ENCODE measurements at regions not wholly inside any gene's neighbourhood (a gene's known extent, or its start where the extent isn't known, plus 50 kb on each side); places are given as distances from the start of the nearest gene placed in this dataset.

DNA sequence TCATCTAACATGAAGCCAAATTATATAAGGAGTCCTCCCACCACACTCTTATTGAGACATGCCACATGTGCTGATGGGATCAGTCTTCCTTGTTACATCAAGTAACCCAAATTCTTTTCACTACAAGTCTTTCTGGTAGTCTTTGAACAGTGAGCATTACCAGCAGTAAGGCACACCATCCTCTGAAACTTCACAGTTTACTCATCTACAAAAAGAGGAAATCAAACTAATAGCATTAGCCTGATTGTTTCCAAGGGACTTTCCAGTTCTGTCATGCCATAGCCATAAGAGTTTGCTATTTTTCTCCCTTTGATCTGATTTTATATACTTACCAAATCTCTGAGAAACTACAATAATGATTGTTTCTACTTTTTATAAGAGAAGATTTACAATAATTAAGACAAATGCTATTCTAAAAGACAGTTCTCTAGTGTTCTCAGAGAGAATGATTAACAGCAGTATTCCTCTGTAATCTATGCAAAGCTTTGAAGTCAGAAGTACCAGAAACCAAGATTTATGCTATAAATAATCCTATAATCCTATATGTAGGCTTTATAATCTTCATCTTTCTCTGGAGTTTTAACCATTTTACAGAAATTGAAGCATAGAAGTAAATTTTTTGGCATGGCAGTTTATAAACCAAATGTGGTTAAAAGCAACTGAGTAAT, 166.2 kb upstream of the ACO1 start:
- POLR2A ChIA-PET = no interaction called here
- no peak for TF ChIP-seq ZSCAN23 (tag by site-specific recombination; IDR thresholded peaks at IDR 0.05)
- TF ChIP-seq REPIN1 (tag by site-specific recombination; IDR thresholded peaks at IDR 0.05; ENCODE audit: low read depth) = no peak
- TF ChIP-seq FEZF1 (tag by site-specific recombination; IDR thresholded peaks at IDR 0.05) = no peak
- no peak for TF ChIP-seq ZBTB20 (tag by site-specific recombination; IDR thresholded peaks at IDR 0.05)
- no peak for TF ChIP-seq ZNF792 (tag by site-specific recombination; IDR thresholded peaks at IDR 0.05)
- no peak for TF ChIP-seq ZNF112 (tag by site-specific recombination; IDR thresholded peaks at IDR 0.05)
- TF ChIP-seq ZNF560 (tag by site-specific recombination; IDR thresholded peaks at IDR 0.05; ENCODE audit: borderline replicate concordance) = no peak
- H3K27ac ChIP-seq (ENCODE audit: extremely low read depth, low read depth, low read length) = no peak overlapping the region
- no peak overlapping the region for H3K4me3 ChIP-seq (ENCODE audit: low read depth, low read length)
- CTCF ChIA-PET = no interaction called here
- no peaks in the 10 kb centered on the region for H3K4me1 ChIP-seq (ENCODE audit: control insufficient read depth, insufficient read depth, low read length)
- H3K9me3 ChIP-seq (ENCODE audit: control insufficient read depth, insufficient read depth, low read depth, low read length) = no peaks in the 10 kb centered on the region
- no peaks in the 10 kb centered on the region for H3K36me3 ChIP-seq (ENCODE audit: control insufficient read depth in 2 of 2, insufficient read depth in 1 of 2, low read length in 2 of 2)

DNA sequence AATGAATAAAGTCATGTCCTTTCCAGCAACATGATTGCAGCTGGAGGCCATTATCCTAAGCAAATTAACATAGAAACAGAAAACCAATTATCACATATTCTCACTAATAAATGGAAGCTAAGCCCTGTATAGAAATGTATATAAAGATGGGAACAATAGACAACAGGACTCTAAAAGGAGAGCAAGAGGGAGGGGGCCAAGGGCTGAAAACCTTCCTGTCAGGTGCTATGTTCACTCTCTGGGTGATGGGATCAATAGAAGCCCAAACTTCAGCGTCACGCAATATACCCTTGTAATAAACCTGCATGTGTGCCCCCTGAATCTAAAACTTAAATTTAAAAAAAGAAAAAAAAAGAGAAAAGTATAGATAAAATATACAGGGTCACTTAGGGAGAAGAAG, 163.7 kb upstream of the ACO1 start:
- ChIA-PET POLR2A (no interaction called here), CTCF (no interaction called here)
- no peak for TF ChIP-seq KLF17 (tag by site-specific recombination; IDR thresholded peaks at IDR 0.05)
- TF ChIP-seq ZNF394 (tag by site-specific recombination; IDR thresholded peaks at IDR 0.05; ENCODE audit: borderline replicate concordance) = no peak
- no peak for TF ChIP-seq ZNF391 (tag by site-specific recombination; IDR thresholded peaks at IDR 0.05; ENCODE audit: borderline replicate concordance, low read depth)
- no peak for TF ChIP-seq ZNF398 (tag by site-specific recombination; IDR thresholded peaks at IDR 0.05)
- no peak for TF ChIP-seq ZNF48 (tag by site-specific recombination; IDR thresholded peaks at IDR 0.05)
- no peak for TF ChIP-seq ZNF624 (tag by site-specific recombination; IDR thresholded peaks at IDR 0.05)
- no peak for TF ChIP-seq ZNF140 (tag by site-specific recombination; IDR thresholded peaks at IDR 0.05)
- no peak for TF ChIP-seq SP3 (tag by site-specific recombination; IDR thresholded peaks at IDR 0.05)
- TF ChIP-seq, protein P1, sequence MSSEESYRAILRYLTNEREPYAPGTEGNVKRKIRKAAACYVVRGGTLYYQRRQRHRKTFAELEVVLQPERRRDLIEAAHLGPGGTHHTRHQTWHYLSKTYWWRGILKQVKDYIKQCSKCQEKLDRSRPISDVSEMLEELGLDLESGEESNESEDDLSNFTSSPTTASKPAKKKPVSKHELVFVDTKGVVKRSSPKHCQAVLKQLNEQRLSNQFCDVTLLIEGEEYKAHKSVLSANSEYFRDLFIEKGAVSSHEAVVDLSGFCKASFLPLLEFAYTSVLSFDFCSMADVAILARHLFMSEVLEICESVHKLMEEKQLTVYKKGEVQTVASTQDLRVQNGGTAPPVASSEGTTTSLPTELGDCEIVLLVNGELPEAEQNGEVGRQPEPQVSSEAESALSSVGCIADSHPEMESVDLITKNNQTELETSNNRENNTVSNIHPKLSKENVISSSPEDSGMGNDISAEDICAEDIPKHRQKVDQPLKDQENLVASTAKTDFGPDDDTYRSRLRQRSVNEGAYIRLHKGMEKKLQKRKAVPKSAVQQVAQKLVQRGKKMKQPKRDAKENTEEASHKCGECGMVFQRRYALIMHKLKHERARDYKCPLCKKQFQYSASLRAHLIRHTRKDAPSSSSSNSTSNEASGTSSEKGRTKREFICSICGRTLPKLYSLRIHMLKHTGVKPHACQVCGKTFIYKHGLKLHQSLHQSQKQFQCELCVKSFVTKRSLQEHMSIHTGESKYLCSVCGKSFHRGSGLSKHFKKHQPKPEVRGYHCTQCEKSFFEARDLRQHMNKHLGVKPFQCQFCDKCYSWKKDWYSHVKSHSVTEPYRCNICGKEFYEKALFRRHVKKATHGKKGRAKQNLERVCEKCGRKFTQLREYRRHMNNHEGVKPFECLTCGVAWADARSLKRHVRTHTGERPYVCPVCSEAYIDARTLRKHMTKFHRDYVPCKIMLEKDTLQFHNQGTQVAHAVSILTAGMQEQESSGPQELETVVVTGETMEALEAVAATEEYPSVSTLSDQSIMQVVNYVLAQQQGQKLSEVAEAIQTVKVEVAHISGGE (tag by site-specific recombination; conservative IDR thresholded peaks at IDR 0.05; ENCODE audit: low read depth) = no peak
- TF ChIP-seq GLIS2 (tag by site-specific recombination; IDR thresholded peaks at IDR 0.05) = no peak
- no peak for TF ChIP-seq ZNF585B (tag by site-specific recombination; IDR thresholded peaks at IDR 0.05)
- TF ChIP-seq ZBTB10 (tag by site-specific recombination; IDR thresholded peaks at IDR 0.05) = no peak
- TF ChIP-seq ZNF513 (tag by site-specific recombination; IDR thresholded peaks at IDR 0.05) = no peak
- no peak for TF ChIP-seq ZNF558 (tag by site-specific recombination; IDR thresholded peaks at IDR 0.05)
- TF ChIP-seq MZF1 (tag by site-specific recombination; IDR thresholded peaks at IDR 0.05; ENCODE audit: borderline replicate concordance) = no peak
- no peak for TF ChIP-seq ZSCAN5A (tag by site-specific recombination; IDR thresholded peaks at IDR 0.05)
- Histone ChIP-seq H3K27ac (ENCODE audit: extremely low read depth, low read depth, low read length) (no peak overlapping the region), H3K9me3 (ENCODE audit: control insufficient read depth, insufficient read depth, low read depth, low read length) (no peaks in the 10 kb centered on the region), H3K4me3 (ENCODE audit: low read depth, low read length) (no peak overlapping the region), H3K36me3 (ENCODE audit: control insufficient read depth in 2 of 2, insufficient read depth in 1 of 2, low read length in 2 of 2) (no peaks in the 10 kb centered on the region), H3K4me1 (ENCODE audit: control insufficient read depth, insufficient read depth, low read length) (no peaks in the 10 kb centered on the region)

Measured in HEK293 (cell line).